Omental fat pad (tissue), 3 donors: ENCODE measurements at regions not wholly inside any gene's neighbourhood (a gene's known extent, or its start where the extent isn't known, plus 50 kb on each side); places are given as distances from the start of the nearest gene placed in this dataset.
"Not testable (repeated sequence)": the region's sequence is repeated elsewhere in the genome, so short reads cannot be mapped to it uniquely, and the experiment has no call there.

Experiments used
- ATAC-seq: fragments of 150-250 bp; one replicate; pipeline ENCODE4 v1.9.1; 2016; ENCODE audit warnings: mild to moderate bottlenecking, moderate library complexity; ENCODE audit not compliant: low FRiP score
- DNase-seq: peaks from one replicate; pipeline ENCODE4 v3.0.0-alpha.2; 2019; ENCODE audit warnings: low spot score
- TF ChIP-seq, protein P1 (sequence below), 3 donors: fragments of 450-650 bp; IDR thresholded peaks; one replicate each; pipeline ENCODE4 v1.5.1; 2016 to 2017; ENCODE audit warnings: antibody characterized with exemption in 3 of 3, mild to moderate bottlenecking in 3 of 3, moderate library complexity in 2 of 3

GRCh38 chr6:144957236-144957937 is 672.3 kb downstream of the UTRN start:
- no peak for ATAC-seq
- TF ChIP-seq, protein P1, sequence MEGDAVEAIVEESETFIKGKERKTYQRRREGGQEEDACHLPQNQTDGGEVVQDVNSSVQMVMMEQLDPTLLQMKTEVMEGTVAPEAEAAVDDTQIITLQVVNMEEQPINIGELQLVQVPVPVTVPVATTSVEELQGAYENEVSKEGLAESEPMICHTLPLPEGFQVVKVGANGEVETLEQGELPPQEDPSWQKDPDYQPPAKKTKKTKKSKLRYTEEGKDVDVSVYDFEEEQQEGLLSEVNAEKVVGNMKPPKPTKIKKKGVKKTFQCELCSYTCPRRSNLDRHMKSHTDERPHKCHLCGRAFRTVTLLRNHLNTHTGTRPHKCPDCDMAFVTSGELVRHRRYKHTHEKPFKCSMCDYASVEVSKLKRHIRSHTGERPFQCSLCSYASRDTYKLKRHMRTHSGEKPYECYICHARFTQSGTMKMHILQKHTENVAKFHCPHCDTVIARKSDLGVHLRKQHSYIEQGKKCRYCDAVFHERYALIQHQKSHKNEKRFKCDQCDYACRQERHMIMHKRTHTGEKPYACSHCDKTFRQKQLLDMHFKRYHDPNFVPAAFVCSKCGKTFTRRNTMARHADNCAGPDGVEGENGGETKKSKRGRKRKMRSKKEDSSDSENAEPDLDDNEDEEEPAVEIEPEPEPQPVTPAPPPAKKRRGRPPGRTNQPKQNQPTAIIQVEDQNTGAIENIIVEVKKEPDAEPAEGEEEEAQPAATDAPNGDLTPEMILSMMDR (IDR thresholded peaks at IDR 0.05), result no peak
- no peak for DNase-seq

DNA sequence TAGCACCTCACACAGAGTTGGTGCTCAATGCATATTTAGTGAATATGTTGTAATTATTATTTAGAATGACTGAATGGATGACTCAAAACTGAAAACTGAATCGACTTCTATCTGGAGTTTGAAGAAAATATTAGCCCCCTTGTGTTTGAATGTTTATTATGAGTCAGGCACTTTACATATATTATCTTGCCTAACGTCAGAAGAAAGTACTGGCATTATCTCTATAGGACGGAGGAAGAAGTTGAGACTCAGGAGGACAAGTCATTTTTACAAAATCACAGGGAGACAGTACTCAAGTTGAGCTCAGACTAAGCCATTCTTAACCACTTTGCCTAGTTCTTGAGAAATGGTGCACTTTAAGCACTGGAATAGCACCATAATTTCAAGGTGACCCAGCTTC is 684.0 kb downstream of the UTRN start:
- no peak for ATAC-seq
- TF ChIP-seq, protein P1 (IDR thresholded peaks at IDR 0.05), result no peak
- DNase-seq, result no peak

GRCh38 chr6:144969602-144970272 is 684.6 kb downstream of the UTRN start:
- no peak for DNase-seq
- TF ChIP-seq, protein P1 (IDR thresholded peaks at IDR 0.05), result no peak
- ATAC-seq, result no peak

GRCh38 chr6:144977250-144977864 is 692.2 kb downstream of the UTRN start:
- ATAC-seq, DNase-seq: not testable (repeated sequence)

- DNase-seq, result no peak
- TF ChIP-seq, protein P1 (IDR thresholded peaks at IDR 0.05), result no peak
- ATAC-seq, result no peak
Measured at GRCh38 chr6:144978208-144978607, 693.1 kb downstream of the UTRN start.

DNA sequence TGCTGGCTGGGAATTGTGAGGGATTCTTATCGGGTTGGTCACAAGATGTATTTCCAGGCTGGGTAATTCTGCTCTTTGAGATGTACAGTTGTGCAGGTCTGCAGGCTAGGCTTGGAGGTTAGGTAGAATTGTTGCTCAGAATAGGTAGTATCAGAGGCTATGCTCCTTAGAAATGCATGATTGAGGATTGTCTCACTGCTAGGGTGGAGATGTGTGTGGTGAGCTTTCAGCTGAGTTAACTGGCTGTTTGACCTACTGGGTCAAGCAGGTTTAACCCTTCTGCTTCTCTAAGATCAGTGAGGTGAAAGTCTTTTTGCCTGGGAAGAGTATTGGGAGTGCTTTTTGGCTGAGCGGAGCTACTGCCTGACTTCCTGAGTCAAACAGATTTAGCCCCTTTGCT is 701.1 kb downstream of the UTRN start:
- TF ChIP-seq, protein P1 (IDR thresholded peaks at IDR 0.05), result no peak
- no peak for ATAC-seq

DNA sequence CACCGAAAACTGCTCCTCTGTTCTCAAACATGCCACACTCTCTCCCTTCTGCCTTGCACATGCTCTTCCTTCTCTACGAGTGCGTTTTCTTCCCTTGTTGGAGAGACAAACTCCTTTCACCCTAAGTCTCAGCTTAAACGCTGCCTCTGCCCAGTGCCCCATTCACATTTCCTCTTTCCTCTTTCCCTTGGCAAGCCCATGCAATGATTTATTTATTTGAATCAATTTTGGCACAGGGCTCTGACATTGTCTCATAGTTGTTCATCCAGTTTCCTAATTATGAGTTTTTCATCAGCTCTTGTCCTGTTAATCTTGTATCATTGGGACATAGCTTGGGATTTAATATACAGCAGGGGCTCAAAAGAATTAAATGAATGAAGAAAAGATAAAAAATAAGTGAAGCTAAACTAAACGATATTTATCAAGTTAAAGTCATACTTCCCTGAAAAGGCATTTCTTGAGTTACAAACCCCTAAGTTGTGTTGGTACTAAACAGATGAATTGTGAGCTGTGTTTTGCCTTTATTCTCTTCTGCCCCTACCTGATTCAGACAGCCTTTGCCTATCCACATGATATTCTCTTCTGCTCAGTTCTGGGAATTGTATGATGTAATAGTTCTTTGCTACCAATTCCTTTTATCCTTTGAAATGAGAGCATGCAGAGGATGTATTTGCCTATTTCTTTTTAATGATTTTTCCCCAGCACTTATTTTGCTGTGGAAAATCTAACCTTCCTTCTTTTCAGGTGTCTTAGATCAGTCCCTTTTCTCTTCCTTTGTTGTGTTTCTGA is 704.4 kb downstream of the UTRN start:
- ATAC-seq, result no peak
- TF ChIP-seq, protein P1 (IDR thresholded peaks at IDR 0.05), result no peak
- no peak for DNase-seq

More for the DNA sequence above, 701.1 kb downstream of the UTRN start:
- DNase-seq, result no peak
